Mesodermal cell (in vitro differentiated cells): ENCODE measurements at regions not wholly inside any gene's neighbourhood (a gene's known extent, or its start where the extent isn't known, plus 50 kb on each side); places are given as distances from the start of the nearest gene placed in this dataset.

Experiments
- H3K27ac ChIP-seq: 2 replicates; pipeline ENCODE4 v1.7.0; 2013; ENCODE audit warnings: mild to moderate bottlenecking, low read depth, low read length, moderate library complexity; ENCODE audit not compliant: severe bottlenecking
- H3K36me3 ChIP-seq: 2 replicates; pipeline ENCODE4 v1.7.1; 2013; ENCODE audit warnings: mild to moderate bottlenecking, low read length, moderate library complexity; ENCODE audit not compliant: control insufficient read depth, insufficient read depth
- H3K4me1 ChIP-seq: one replicate; pipeline ENCODE4 v1.7.1; 2013; ENCODE audit warnings: mild to moderate bottlenecking, low read length; ENCODE audit not compliant: insufficient read depth, control insufficient read depth, poor library complexity, severe bottlenecking
- H3K4me3 ChIP-seq: 2 replicates; pipeline ENCODE4 v1.7.0; 2013; ENCODE audit warnings: low read length, control low read depth, mild to moderate bottlenecking; ENCODE audit not compliant: insufficient read depth, poor library complexity, severe bottlenecking; ENCODE audit errors: extremely low read depth
- H3K9me3 ChIP-seq: 2 replicates; pipeline ENCODE4 v1.7.1; 2013; ENCODE audit warnings: mild to moderate bottlenecking, low read length, moderate library complexity; ENCODE audit not compliant: control insufficient read depth
- WGBS, 2 experiments: methylation state at CpG; one replicate each; pipeline ENCODE4 v1.1.5; 2013; ENCODE audit warnings: missing lambda C conversion rate in 2 of 2; ENCODE audit not compliant: insufficient coverage in 2 of 2; 5-methylcytosine and 5-hydroxymethylcytosine counted together

GRCh38 chr1:200282497-200283122 lies 127.2 kb downstream of the ZNF281 start:
- H3K4me3 ChIP-seq, result no peak overlapping the region
- 83 to 86% methylated on average over 9 of the region's 9 CpGs for WGBS, 2 experiments
- H3K27ac ChIP-seq, result no peak overlapping the region
- H3K36me3 ChIP-seq, result no peaks in the 10 kb centered on the region
- H3K9me3 ChIP-seq, result no peaks in the 10 kb centered on the region
- H3K4me1 ChIP-seq, result no peaks in the 10 kb centered on the region

- Histone ChIP-seq H3K4me3 (no peak overlapping the region), H3K36me3 (no peaks in the 10 kb centered on the region), H3K4me1 (no peaks in the 10 kb centered on the region), H3K27ac (no peak overlapping the region), H3K9me3 (no peaks in the 10 kb centered on the region)
- WGBS, 2 experiments, result 92 to 95% methylated on average over 6 to 8 of the region's 8 CpGs
Observed at GRCh38 chr1:200281201-200281835, 128.5 kb downstream of the ZNF281 start.

- 33 to 36% methylated on average over 2 to 3 of the region's 4 CpGs for WGBS, 2 experiments
Observed at GRCh38 chr1:200279810-200280411, 129.9 kb downstream of the ZNF281 start.

GRCh38 chr1:200275816-200276453 lies 133.9 kb downstream of the ZNF281 start:
- Histone ChIP-seq H3K4me1 (peaks cover 11% of the 10 kb centered on the region), H3K27ac (no peak overlapping the region), H3K36me3 (no peaks in the 10 kb centered on the region), H3K4me3 (no peak overlapping the region), H3K9me3 (no peaks in the 10 kb centered on the region)
- 84 to 88% methylated on average over 3 to 5 of the region's 9 CpGs for WGBS, 2 experiments

More at GRCh38 chr1:200279810-200280411, 129.9 kb downstream of the ZNF281 start:
- Histone ChIP-seq H3K4me3 (no peak overlapping the region), H3K36me3 (no peaks in the 10 kb centered on the region), H3K27ac (no peak overlapping the region), H3K9me3 (no peaks in the 10 kb centered on the region), H3K4me1 (peaks cover 10% of the 10 kb centered on the region)

- WGBS, 2 experiments, result 61 to 79% methylated on average over 3 of the region's 4 CpGs
- Histone ChIP-seq H3K27ac (peak overlapping the region; percentile 20), H3K4me1 (peaks cover 11% of the 10 kb centered on the region), H3K9me3 (no peaks in the 10 kb centered on the region), H3K4me3 (no peak overlapping the region), H3K36me3 (no peaks in the 10 kb centered on the region)
Observed at GRCh38 chr1:200275415-200275814, 134.4 kb downstream of the ZNF281 start.

- Histone ChIP-seq H3K4me1 (peaks cover 11% of the 10 kb centered on the region), H3K9me3 (no peaks in the 10 kb centered on the region), H3K4me3 (no peak overlapping the region), H3K27ac (no peak overlapping the region), H3K36me3 (no peaks in the 10 kb centered on the region)
- WGBS, 2 experiments, result 80 to 100% methylated on average over 1 of the region's 4 CpGs
Observed at GRCh38 chr1:200274116-200274515, 135.7 kb downstream of the ZNF281 start.

GRCh38 chr1:200272481-200273068 lies 137.3 kb downstream of the ZNF281 start:
- H3K4me1 ChIP-seq, result peaks cover 11% of the 10 kb centered on the region
- H3K36me3 ChIP-seq, result no peaks in the 10 kb centered on the region
- H3K9me3 ChIP-seq, result no peaks in the 10 kb centered on the region
- no peak overlapping the region for H3K4me3 ChIP-seq
- no peak overlapping the region for H3K27ac ChIP-seq
- 98 to 100% methylated on average over 2 to 3 of the region's 4 CpGs for WGBS, 2 experiments

- H3K9me3 ChIP-seq, result no peaks in the 10 kb centered on the region
- no peak overlapping the region for H3K4me3 ChIP-seq
- no peaks in the 10 kb centered on the region for H3K36me3 ChIP-seq
- 100% methylated on average over 1 of the region's 1 CpG; no CpG with 5 or more reads in 1 of the 2 experiments for WGBS, 2 experiments
- no peaks in the 10 kb centered on the region for H3K4me1 ChIP-seq
- no peak overlapping the region for H3K27ac ChIP-seq
Observed at GRCh38 chr1:200269256-200269655, 140.6 kb downstream of the ZNF281 start.

GRCh38 chr1:200267937-200268336 lies 141.9 kb downstream of the ZNF281 start:
- 91 to 100% methylated on average over 1 of the region's 1 CpG for WGBS, 2 experiments
- H3K27ac ChIP-seq, result no peak overlapping the region
- no peaks in the 10 kb centered on the region for H3K4me1 ChIP-seq
- no peaks in the 10 kb centered on the region for H3K9me3 ChIP-seq
- no peak overlapping the region for H3K4me3 ChIP-seq
- H3K36me3 ChIP-seq, result no peaks in the 10 kb centered on the region

- Histone ChIP-seq H3K36me3 (no peaks in the 10 kb centered on the region), H3K27ac (no peak overlapping the region), H3K4me1 (no peaks in the 10 kb centered on the region), H3K9me3 (no peaks in the 10 kb centered on the region), H3K4me3 (no peak overlapping the region)
- 94% methylated on average over 2 of the region's 4 CpGs; no CpG with 5 or more reads in 1 of the 2 experiments for WGBS, 2 experiments
Observed at GRCh38 chr1:200267458-200267857, 142.4 kb downstream of the ZNF281 start.
